Adrenal gland (tissue), 9 donors: ENCODE measurements at regions not wholly inside any gene's neighbourhood (a gene's known extent, or its start where the extent isn't known, plus 50 kb on each side); places are given as distances from the start of the nearest gene placed in this dataset.

Experiments used
- DNase-seq, 7 donors: peaks; one replicate each; pipeline ENCODE4 v3.0.0-alpha.2; 2019 to 2020
- H3K27ac ChIP-seq, 5 donors: fragments of 200-600 bp; sonication (generic) in 4 of 5; 1 replicate in 3 of 5; 2 replicates in 2 of 5; pipeline versions ENCODE4 v1.5.1 to v1.8.0; 2016 to 2020; ENCODE audit warnings: mild to moderate bottlenecking in 1 of 5
- H3K27me3 ChIP-seq: fragments of 200-600 bp; 2 replicates; pipeline ENCODE4 v1.8.0; 2021
- H3K36me3 ChIP-seq, 2 donors: fragments of 200-600 bp; replicated peaks in 1 of 2; 1 replicate in 1 of 2; 2 replicates in 1 of 2; pipeline versions ENCODE4 v1.5.1 to v1.8.0; 2018 to 2022
- H3K4me1 ChIP-seq, 2 donors: fragments of 200-600 bp; replicated peaks in 1 of 2; 1 replicate in 1 of 2; 2 replicates in 1 of 2; pipeline versions ENCODE4 v1.5.1 to v1.8.0; 2018 to 2021
- H3K4me3 ChIP-seq, 4 donors: fragments of 200-600 bp; sonication (generic) in 3 of 4; one replicate each; pipeline ENCODE4 v1.5.1; 2016 to 2018
- H3K9me3 ChIP-seq, 3 donors: fragments of 200-600 bp; sonication (generic) in 1 of 3; replicated peaks in 1 of 3; 1 replicate in 2 of 3; 2 replicates in 1 of 3; pipeline versions ENCODE4 v1.5.1 to v1.8.0; 2016 to 2021
- CTCF ChIP-seq, 6 experiments: fragments of 450-650 bp in 4 of 6; fragments of 200-600 bp in 2 of 6; sonication (generic) in 1 of 6; IDR thresholded peaks; 1 replicate in 5 of 6; 2 replicates in 1 of 6; pipeline versions ENCODE4 v1.5.1 to v1.8.0; 2016 to 2021; ENCODE audit warnings: antibody characterized with exemption in 6 of 6, mild to moderate bottlenecking in 2 of 6, moderate library complexity in 1 of 6
- POLR2A ChIP-seq, 2 donors: fragments of 450-650 bp; IDR thresholded peaks; one replicate each; pipeline ENCODE4 v1.6.1; 2017; ENCODE audit warnings: antibody characterized with exemption in 2 of 2, mild to moderate bottlenecking in 2 of 2, moderate library complexity in 1 of 2
- WGBS, 4 donors: extraction: QIAGEN DNeasy Blood & Tissue Kit in 2 of 4; methylation state at CpG; one replicate each; pipeline versions ENCODE4 v1.1.5 to v1.1.7; 2013 to 2017; 5-methylcytosine and 5-hydroxymethylcytosine counted together
- intact Hi-C, 2 donors: fragments of 100-400 bp; cut with DNase I; formaldehyde crosslinking; loops; one replicate each; pipeline versions ENCODE4 v1.14.1 to v1.15.0; 2022 to 2023
- donor health status: healthy with polysubstance abuse.
- donor health status: Bipolar disorder and iron deficiency.
- donor health status: DM: yes; HTN: yes; CAD: no.
- donor health status: DM: no; HTN: no; CAD: no.
- donor health status: DM: no; HTN: no; CAD: no.

- no peaks in the 10 kb centered on the region for H3K9me3 ChIP-seq
- H3K27me3 ChIP-seq, result no peaks in the 10 kb centered on the region
- intact Hi-C loops, result no loop called here
- no peak overlapping the region for H3K4me3 ChIP-seq
- no peaks in the 10 kb centered on the region for H3K36me3 ChIP-seq
- TF ChIP-seq POLR2A (IDR thresholded peaks at IDR 0.05), result no peak
- TF ChIP-seq CTCF (IDR thresholded peaks at IDR 0.05), result no peak
- H3K4me1 ChIP-seq, result no peaks in the 10 kb centered on the region
- no peak for DNase-seq
- 60 to 83% (median 69%) methylated on average over 2 of the region's 2 CpGs for WGBS, 4 donors
- no peak overlapping the region for H3K27ac ChIP-seq
These were observed 1068.3 kb downstream of the KHDRBS2 start for GRCh38 chr6:61217714-61218113.

- H3K4me1 ChIP-seq, result no peaks in the 10 kb centered on the region
- 31 to 48% (median 39%) methylated on average over 1 of the region's 1 CpG for WGBS, 4 donors
- no peaks in the 10 kb centered on the region for H3K36me3 ChIP-seq
- TF ChIP-seq CTCF (IDR thresholded peaks at IDR 0.05) (no peak), POLR2A (IDR thresholded peaks at IDR 0.05) (no peak)
- no peaks in the 10 kb centered on the region for H3K27me3 ChIP-seq
- H3K9me3 ChIP-seq, result peaks cover 0 to 9% (median 0%) of the 10 kb centered on the region in 3 donors
- no peak overlapping the region for H3K27ac ChIP-seq
- H3K4me3 ChIP-seq, result no peak overlapping the region
- no peak for DNase-seq
- intact Hi-C loops, result no loop called here
These were observed 1075.5 kb downstream of the KHDRBS2 start for GRCh38 chr6:61210549-61210948.

- H3K4me1 ChIP-seq, result no peaks in the 10 kb centered on the region
- 62 to 87% (median 72%) methylated on average over 1 of the region's 1 CpG for WGBS, 4 donors
- no peak overlapping the region for H3K4me3 ChIP-seq
- H3K27ac ChIP-seq, result no peak overlapping the region
- DNase-seq, result no peak
- no peaks in the 10 kb centered on the region for H3K9me3 ChIP-seq
- no peaks in the 10 kb centered on the region for H3K36me3 ChIP-seq
- no peak for TF ChIP-seq CTCF (IDR thresholded peaks at IDR 0.05)
- TF ChIP-seq POLR2A (IDR thresholded peaks at IDR 0.05), result no peak
- H3K27me3 ChIP-seq, result no peaks in the 10 kb centered on the region
- intact Hi-C loops, result no loop called here
These were observed 1082.0 kb downstream of the KHDRBS2 start for GRCh38 chr6:61203966-61204496.

GRCh38 chr6:61200444-61200843 is 1085.6 kb downstream of the KHDRBS2 start:
- no peak overlapping the region for H3K27ac ChIP-seq
- TF ChIP-seq CTCF (IDR thresholded peaks at IDR 0.05), result no peak
- TF ChIP-seq POLR2A (IDR thresholded peaks at IDR 0.05), result no peak
- H3K27me3 ChIP-seq, result no peaks in the 10 kb centered on the region
- no peaks in the 10 kb centered on the region for H3K4me1 ChIP-seq
- no peak overlapping the region for H3K4me3 ChIP-seq
- intact Hi-C loops, result no loop called here
- no peak for DNase-seq
- no peaks in the 10 kb centered on the region for H3K9me3 ChIP-seq
- 74 to 80% (median 75%) methylated on average over 3 to 4 of the region's 4 CpGs for WGBS, 4 donors
- no peaks in the 10 kb centered on the region for H3K36me3 ChIP-seq
